ENCODE measurements at regions not wholly inside any gene's neighbourhood (a gene's known extent, or its start where the extent isn't known, plus 50 kb on each side); places are given as distances from the start of the nearest gene placed in this dataset.

- TF ChIP-seq CTCF (conservative IDR thresholded peaks at IDR 0.05) (no peak), EZH2 (IDR thresholded peaks at IDR 0.05; ENCODE audit: low read depth) (no peak)
These were observed 372.3 kb upstream of the SALL1 start for GRCh38 chr16:51523400-51523799.
